Ectodermal cell (in vitro differentiated cells): ENCODE measurements at regions not wholly inside any gene's neighbourhood (a gene's known extent, or its start where the extent isn't known, plus 50 kb on each side); places are given as distances from the start of the nearest gene placed in this dataset.
"Not testable (repeated sequence)": the region's sequence is repeated elsewhere in the genome, so short reads cannot be mapped to it uniquely, and the experiment has no call there.

Source experiments
- H3K27ac ChIP-seq: 2 replicates; pipeline ENCODE4 v1.7.0; 2013; ENCODE audit warnings: mild to moderate bottlenecking, low read depth, low read length; ENCODE audit not compliant: insufficient read depth, poor library complexity, severe bottlenecking
- H3K27me3 ChIP-seq: 2 replicates; pipeline ENCODE4 v1.7.0; 2013; ENCODE audit warnings: mild to moderate bottlenecking, low read length; ENCODE audit not compliant: insufficient read depth, control insufficient read depth, poor library complexity, severe bottlenecking
- H3K36me3 ChIP-seq: one replicate; pipeline ENCODE4 v1.7.0; 2013; ENCODE audit warnings: low read length; ENCODE audit not compliant: control insufficient read depth, insufficient read depth
- H3K4me1 ChIP-seq: one replicate; pipeline ENCODE4 v1.7.0; 2013; ENCODE audit warnings: low read length; ENCODE audit not compliant: control insufficient read depth, insufficient read depth
- H3K4me3 ChIP-seq: 2 replicates; pipeline ENCODE4 v1.7.0; 2013; ENCODE audit warnings: low read depth, low read length, control low read depth; ENCODE audit not compliant: insufficient read depth
- H3K9me3 ChIP-seq: 2 replicates; pipeline ENCODE4 v1.7.0; 2013; ENCODE audit warnings: mild to moderate bottlenecking, low read length, moderate library complexity; ENCODE audit not compliant: control insufficient read depth
- WGBS, 2 experiments: methylation state at CpG; one replicate each; pipeline ENCODE4 v1.1.7; 2013; ENCODE audit warnings: missing lambda C conversion rate in 2 of 2; 5-methylcytosine and 5-hydroxymethylcytosine counted together

DNA sequence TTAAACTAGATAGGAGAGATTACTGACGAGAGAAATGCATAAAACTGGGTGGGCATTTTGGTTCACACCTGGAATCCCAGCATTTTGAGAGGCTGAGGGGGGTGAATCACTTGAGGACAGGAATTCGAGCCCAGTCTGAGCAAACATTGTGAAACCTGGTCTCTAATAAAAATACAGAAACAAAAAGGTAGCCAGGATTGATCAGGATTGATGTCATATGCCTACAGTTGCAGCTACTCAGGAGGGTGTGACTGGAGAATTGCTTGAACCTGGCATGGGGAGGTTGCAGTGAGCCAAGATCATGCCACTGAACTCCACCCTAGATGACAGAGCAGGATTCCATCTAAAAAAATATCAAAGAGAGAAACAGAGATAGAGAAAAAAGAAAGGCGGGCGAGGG is 751.7 kb upstream of the AMELY start:
- Histone ChIP-seq H3K4me1 (no peaks in the 10 kb centered on the region), H3K27ac (no peak overlapping the region), H3K4me3 (no peak overlapping the region), H3K36me3 (no peaks in the 10 kb centered on the region), H3K27me3 (no peaks in the 10 kb centered on the region), H3K9me3 (no peaks in the 10 kb centered on the region)
- WGBS, 2 experiments: 87 to 91% methylated on average over 4 of the region's 4 CpGs

DNA sequence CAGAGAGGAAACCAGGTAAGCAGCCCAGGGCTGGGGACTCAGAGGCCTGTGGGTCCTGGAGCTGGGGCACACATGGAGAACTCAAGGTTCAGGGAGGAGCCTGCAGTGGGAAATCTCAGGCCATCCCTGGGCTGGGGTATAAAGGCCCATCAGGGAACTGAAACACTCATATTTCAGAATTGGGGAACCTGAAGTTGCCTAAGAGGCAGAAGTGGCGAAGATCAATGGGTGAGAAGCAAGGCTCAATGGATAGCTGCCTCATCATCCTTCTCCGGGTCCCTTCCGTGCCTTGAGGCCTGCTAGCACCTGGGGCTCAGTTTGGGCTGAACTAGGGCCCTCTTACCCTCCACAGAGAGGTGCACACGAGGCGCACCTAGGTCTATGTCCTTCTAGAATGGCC is 747.5 kb upstream of the AMELY start:
- H3K27me3 ChIP-seq: no peaks in the 10 kb centered on the region
- H3K36me3 ChIP-seq: no peaks in the 10 kb centered on the region
- no peak overlapping the region for H3K27ac ChIP-seq
- WGBS, 2 experiments: 95 to 96% methylated on average over 5 of the region's 5 CpGs
- H3K4me1 ChIP-seq: no peaks in the 10 kb centered on the region
- H3K9me3 ChIP-seq: no peaks in the 10 kb centered on the region
- no peak overlapping the region for H3K4me3 ChIP-seq

DNA sequence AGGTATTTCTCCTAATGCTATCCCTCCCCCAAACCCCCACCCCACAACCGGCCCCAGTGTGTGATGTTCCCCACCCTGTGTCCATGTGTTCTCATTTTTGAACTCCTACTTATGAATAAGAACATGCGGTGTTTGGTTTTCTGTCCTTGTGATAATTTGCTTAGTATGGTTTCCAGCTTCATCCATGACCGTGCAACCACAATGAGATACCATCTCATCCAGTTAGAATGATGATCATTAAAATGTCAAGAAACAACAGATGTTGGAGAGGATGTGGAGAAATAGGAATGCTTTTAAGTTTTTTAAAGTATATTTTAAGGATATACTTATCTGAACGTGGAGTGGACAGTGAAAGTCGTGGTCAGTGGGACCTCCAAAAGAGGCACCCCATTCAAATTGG is 745.0 kb upstream of the AMELY start:
- H3K36me3 ChIP-seq: no peaks in the 10 kb centered on the region
- 87 to 99% methylated on average over 3 to 5 of the region's 5 CpGs for WGBS, 2 experiments

DNA sequence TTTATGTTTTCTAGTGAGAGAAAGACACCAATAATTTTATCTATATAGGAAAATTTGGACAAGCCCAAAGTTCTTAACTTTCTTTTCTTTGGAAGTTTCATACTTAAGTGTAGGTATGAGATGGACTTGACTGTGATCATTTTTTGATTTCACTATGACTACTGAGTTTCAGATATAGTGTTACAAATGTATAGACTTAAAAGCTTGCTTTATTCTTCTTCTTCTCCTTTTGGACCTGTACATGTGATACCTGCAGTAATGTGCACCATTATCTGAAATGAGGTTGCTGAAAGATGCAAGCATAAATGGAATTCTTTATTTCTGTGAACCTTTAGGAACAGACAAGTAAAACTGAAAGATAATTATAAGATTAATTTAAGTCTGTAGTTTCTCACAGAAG is 743.4 kb upstream of the AMELY start:
- H3K4me1 ChIP-seq: no peaks in the 10 kb centered on the region

More for the DNA sequence above, 745.0 kb upstream of the AMELY start:
- Histone ChIP-seq H3K9me3 (no peaks in the 10 kb centered on the region), H3K27ac (no peak overlapping the region), H3K27me3 (no peaks in the 10 kb centered on the region), H3K4me3 (no peak overlapping the region), H3K4me1 (no peaks in the 10 kb centered on the region)

DNA sequence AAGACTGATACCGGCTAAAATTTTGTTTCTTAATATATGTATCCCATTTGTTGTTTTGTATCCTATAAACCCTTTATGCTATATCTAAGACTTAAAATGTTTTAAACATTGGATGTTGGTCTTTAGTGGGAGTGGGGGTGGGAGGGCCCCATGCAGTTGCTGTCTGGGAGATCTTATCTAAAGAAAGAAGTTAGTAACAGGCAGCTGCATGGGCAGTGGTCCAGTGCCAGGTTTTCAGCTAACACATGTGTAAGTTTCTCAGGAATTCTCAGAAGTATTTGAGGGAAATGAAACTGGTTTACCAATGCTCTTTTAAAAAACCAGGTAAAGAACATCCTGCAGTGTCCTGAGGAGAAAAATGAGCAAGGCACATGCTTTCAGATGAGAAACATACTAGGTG is 738.3 kb upstream of the AMELY start:
- not testable (repeated sequence) for H3K36me3 ChIP-seq, H3K27ac ChIP-seq, H3K4me1 ChIP-seq, H3K27me3 ChIP-seq, H3K4me3 ChIP-seq, H3K9me3 ChIP-seq
- WGBS, 2 experiments: 100% methylated on average over 1 of the region's 1 CpG; no CpG with 5 or more reads in 1 of the 2 experiments

More for the DNA sequence above, 743.4 kb upstream of the AMELY start:
- H3K27ac ChIP-seq: no peak overlapping the region
- no peaks in the 10 kb centered on the region for H3K27me3 ChIP-seq
- H3K4me3 ChIP-seq: no peak overlapping the region
- no peaks in the 10 kb centered on the region for H3K9me3 ChIP-seq
- no peaks in the 10 kb centered on the region for H3K36me3 ChIP-seq
